Hematopoietic multipotent progenitor cell treated with erythropoietin and hydrocortisone succinate and interleukin-3 and kit ligand, for 6 days (in vitro differentiated cells): ENCODE measurements at regions not wholly inside any gene's neighbourhood (a gene's known extent, or its start where the extent isn't known, plus 50 kb on each side); places are given as distances from the start of the nearest gene placed in this dataset.
A peak's percentile ranks its signal among the peaks of the same experiment; 100 is the strongest.

Experiments
- DNase-seq: peaks from one replicate; pipeline ENCODE4 v3.0.0-alpha.2; 2015

DNA sequence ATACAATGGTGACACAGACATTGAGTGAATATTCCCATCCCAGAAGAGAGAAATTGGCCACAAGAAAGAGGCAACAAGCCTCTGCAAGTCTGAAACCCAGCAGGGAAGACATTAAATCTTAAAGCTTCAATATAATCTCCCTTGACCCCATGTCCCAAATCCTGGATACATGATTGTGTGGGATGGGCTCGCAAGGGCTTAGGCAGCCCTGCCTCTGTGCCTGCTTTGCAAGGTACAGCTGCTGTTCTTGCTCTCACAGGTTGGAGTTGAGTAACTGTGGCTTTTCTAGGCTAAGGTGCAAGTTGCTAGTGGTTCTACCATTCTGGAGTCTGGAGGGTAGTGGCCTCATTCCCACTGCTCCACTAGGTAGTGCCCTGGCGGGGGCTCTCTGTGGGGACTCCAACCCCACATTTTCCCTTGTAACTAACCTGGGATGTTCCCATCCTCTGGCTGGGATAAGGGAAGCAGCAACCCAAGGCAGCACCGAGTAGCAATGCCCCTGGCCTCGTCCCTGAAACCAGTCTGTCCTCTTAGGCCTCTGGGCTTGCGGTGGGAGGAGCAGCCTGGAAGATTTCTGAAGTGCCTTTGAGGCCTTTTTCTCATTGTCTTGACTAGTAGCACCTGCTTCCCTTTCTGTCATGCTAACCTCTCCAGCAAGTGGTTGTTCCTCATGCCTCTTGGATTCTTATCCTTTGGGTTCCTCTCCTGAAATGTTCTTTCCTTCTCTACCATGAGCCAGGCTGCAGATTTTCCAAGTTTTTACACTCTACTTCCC is 90.0 kb downstream of the FAM174B start:
- DNase-seq = no peak

DNA sequence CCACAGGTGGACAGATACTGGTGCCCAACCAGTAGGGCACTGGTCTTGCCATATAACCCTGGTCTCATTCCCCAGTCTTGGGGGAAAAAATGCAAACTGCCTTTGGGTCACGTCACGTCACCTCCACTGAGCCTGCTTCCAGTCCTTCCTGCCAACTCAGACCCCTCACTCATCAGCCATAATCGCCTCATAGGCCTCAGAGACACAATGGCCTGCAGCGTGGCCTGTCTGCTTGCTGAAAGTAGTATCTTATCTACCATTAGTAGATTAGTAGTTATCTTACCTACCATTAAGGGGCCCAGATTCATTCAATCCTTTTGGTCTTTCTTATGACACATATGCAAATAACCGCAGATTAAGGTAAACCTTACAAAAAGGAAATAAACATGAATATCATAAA is 93.8 kb downstream of the FAM174B start:
- no peak for DNase-seq

DNA sequence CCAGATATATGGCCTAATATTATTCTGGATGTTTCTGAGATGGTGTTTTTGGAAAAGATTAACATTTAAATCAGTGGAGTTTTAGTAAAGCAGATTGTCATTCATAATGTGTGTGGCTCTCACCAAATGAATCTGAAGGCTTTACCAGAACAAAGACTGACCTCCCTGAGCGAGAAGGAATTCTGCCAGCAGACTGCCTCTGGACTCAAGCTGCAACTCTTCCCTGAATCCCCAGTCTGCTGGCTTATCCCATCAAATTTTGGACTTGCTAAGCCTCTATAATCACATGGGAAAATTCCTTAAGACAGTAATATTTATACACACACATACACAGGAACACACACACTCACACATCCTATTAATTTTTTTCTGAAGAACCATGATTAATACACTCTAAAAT is 102.3 kb downstream of the FAM174B start:
- no peak for DNase-seq

DNA sequence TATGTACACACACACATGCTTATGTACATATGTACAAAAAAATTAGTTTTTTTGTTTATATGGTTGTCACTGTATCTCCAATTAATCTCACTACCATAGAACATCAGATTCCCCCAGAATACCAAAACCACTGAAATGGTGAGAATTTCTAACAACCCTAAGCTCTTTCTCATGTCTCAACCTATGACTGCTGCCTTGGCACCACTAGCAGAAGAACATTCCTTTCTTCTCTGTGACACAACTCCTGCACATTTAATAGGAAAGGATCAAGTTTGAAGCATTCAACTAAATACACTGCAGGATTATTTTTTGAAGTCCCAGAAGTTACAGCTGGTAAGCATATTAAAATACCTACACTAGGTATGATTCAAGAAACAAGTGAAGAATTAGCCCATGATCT is 109.6 kb downstream of the FAM174B start:
- no peak for DNase-seq

DNA sequence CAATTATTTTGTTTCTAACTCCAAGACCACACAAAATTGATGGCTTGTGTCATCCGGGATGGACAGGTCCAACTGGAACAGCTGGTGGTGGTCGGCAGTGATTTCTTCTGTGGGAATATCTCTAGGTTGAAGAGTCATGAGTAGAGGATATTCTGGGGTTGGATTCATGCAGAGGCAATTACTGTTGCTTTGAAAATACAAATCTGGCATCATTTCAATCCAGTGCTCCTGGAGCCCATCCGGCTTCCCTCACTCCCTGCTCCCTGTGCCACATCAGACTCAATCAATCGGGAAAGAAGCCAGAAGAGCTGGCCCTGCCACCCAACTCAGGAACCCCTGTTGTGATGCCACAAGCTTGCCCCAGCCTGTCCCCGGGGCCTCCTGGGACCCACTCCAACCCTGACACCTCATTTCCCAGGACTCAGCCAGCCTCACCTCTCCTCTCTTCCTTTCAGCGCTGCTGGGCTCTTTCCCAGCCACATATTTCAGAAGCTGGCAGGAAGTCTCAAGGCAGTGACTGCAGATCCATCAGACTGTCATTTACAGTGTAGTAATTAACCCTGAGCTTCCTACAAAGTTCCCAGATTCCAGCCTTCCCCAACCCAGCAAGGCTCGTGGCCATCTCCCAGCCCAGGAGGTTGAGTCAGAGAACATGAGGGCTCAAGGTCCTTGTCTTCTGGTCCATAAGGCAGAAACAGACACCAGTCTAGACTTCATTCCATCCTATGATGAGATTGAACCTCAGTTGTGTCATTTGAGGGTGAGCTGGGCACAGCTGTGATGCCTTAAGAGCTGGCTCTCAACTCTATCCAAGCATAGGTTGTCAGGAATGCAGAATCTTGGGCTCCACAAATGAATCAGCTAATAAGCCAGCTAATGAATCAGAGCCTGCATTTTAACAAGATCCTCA is 114.0 kb downstream of the FAM174B start:
- no peak for DNase-seq

DNA sequence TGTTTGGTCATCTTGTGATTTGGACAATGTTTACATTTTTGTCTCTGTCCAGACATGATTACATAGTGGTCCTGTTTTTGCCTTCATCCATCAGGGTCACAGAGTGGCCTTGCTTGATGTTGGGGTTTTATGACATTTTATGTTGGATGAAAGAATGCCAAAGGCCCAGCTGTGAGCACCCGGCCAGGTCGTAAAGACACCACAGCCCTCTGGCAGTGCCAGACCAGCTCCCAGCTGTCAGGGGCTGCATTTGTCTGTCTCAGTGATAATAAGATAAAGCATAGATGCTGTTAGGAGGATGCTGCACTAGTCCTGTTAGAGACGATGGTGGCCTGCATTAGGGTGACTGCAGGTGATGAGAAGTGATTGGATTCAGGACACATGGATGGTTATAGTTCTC is 117.5 kb downstream of the FAM174B start:
- no peak for DNase-seq

DNA sequence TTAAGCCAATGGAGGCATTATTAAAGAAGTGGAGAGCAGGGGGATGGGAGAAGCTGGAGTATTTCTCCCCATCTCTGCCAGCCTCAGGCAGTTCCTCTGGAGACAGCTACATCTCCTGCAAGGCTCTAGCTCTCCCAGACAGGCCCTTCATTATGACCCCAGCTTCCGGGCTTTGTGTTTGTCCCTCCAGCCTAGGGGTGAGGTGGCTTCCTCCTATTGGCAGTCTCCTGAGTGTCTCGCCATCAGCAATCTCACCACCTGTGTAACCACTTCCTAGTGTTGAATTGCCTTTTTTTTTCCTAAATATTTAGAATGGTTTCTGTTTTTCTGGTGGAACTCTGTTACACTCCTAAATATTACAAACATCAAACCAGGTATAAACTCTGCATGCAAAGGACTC is 122.3 kb downstream of the FAM174B start:
- DNase-seq = no peak

DNA sequence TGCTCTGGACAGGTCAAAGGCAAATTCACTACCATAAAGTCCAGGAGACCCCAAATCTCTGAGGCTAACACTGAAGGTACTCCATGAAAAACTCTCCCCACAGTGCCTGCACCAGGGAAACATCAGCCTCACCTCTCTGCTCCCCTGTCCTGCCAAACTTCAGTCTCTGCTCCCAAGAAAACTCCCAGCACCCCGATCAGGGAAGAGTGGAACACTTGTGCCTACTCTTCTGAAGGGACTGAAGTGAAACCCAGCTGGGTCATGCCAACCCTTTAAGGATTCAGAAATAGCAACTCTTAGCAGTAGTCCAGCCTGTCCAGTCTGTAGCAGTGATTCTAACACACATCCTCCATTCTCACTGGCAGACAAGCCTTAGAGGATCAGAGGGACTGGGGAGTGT is 124.2 kb downstream of the FAM174B start:
- DNase-seq = no peak

DNA sequence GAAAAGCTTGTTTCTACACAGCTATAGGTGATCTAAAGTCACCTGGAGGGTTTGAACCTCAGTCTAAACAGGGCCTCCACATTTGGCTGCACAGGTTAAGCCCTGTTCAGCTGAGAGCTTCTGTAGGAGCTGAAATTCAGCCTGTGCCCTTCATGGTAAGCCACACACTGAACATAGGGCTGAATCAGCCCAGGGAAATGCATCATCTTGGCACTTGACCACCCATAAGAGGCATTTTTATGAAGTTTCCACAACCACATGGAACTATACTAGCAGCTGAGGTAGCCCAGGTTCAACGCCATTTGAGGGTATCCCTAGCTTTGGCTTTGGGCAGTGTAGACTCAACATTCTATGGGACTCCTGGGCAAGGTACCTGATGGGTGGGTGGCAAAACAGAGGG is 126.8 kb downstream of the FAM174B start:
- DNase-seq = no peak

DNA sequence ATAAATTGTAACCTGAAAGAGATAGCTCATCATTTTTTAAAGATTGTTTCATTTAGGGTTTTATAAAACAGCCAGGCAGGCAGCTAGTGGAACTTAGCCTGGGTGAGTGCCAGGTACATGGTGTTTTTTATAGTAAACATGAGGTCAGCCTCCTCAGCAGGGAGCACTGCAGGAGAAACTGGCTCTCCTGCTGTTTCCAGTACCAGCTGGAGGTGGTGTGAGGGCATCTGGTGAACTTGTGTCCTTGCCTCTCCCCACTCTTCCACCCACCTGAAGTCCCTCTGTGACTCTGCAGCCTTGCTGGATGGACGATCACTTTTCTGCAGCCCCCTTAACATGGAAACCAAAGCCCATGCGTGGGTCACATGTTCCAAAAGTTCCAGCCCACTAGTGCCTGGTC is 128.4 kb downstream of the FAM174B start:
- DNase-seq = no peak

DNA sequence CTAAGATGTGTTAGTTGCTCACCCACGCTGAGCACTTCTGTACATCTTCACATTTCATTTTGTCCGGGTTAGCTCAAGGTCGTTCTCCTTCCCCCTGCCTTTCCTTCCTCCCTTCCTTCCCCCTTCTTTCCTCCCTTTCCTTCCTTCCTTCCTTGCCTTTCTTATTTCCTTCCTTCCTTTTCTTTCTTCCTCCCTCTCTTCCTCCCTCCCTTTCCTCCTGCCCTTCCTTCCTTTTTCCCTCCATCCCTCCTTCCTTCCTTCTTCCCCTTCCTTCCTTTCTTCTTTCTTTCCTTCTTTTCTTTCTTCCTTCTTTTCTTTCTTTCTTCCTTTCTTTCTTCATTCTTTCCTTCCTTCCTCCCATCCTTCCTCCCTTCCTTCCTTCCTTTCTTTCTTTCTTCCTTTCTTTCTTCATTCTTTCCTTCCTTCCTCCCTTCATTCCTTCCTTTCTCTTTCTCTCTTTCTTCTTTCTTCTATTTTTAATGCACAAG is 129.8 kb downstream of the FAM174B start:
- DNase-seq = no peak

DNA sequence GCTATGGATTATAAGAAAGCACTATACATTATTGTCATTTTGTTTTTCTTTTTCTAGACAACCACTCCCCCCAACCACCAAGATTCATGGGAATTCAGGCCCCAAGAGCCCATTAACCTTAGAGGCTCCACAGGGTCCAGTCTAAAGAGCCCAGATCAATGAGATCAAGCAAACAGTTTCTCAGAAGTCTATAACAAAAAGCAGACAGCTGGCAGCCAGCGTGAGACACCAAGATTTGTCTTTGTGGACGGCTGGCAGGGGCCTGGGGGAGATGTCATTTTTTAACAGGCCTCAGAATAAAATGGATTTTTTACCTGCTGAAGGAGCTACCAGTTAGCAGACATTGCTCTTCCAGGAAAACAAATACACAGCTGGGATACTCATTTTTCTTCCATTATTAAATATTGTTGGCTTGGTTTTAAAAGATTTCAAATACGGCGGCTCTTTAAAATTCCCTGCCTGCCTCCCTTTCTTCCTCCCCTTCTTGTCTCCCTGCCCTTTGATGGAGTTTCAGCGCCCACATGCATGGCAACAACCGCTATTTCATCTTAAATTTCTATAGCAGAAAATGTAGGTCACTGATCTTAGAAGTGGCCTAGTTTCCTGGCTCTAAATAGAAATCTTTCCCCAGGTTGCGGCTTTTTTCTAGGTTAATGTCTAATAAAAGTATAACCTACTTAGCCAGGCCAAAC is 130.6 kb downstream of the FAM174B start:
- DNase-seq = no peak

DNA sequence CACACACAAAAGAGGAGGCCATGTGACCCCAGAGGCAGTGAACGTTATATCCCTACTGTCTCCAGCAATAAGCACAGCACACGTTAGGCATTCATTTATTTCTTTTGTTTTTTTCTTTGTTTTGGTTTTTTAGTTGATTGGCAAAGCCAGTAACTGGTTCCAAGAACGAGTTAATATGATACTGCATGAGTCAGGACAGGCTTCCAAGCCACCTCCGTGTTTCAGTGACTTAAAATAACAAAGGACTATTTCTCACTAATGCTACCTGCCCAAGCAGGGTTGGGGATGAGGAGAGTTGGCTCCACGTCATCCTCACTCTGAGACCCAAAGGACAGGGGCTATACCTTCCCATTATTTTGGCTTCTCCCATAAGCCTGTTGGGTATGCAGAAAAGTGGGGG is 130.5 kb downstream of the ST8SIA2 start:
- no peak for DNase-seq

DNA sequence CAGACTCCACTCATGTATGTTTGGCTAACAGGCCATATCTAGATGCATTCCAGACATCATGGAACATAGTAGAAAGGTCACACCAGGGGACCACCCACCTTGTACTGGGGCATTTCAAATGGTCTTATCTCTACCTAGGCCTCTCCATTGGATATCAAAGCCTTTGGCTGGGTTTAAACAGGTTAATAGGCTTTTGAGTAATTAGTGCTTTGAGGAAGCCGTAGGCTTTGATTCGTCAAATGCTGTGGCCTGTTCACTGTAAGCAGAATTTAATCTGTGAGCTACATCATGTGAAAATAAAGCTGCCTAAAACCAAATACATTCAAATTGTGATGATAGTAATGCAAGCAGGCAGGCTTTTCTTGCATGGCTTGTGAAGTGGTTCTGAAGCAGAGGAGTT is 129.5 kb downstream of the ST8SIA2 start:
- no peak for DNase-seq

DNA sequence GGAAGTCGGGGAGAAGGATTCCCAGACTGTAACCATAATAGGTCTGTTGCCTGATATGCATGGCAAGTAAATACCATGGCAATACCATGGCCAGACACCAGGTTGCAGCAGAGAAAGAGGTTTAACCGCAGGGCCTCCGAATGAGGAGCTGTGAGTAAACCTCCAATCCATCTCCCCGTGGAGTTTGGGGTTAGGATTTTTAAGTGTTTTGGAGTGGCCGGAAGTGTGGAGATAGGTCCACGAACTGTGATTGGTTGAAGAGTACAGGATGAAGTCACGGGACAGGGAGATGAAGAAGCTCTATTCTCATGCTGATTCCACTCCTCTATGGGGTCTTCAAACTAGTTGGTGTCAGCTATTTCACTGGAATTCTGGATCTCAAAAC is 127.9 kb downstream of the ST8SIA2 start:
- peak; percentile 80 for DNase-seq

DNA sequence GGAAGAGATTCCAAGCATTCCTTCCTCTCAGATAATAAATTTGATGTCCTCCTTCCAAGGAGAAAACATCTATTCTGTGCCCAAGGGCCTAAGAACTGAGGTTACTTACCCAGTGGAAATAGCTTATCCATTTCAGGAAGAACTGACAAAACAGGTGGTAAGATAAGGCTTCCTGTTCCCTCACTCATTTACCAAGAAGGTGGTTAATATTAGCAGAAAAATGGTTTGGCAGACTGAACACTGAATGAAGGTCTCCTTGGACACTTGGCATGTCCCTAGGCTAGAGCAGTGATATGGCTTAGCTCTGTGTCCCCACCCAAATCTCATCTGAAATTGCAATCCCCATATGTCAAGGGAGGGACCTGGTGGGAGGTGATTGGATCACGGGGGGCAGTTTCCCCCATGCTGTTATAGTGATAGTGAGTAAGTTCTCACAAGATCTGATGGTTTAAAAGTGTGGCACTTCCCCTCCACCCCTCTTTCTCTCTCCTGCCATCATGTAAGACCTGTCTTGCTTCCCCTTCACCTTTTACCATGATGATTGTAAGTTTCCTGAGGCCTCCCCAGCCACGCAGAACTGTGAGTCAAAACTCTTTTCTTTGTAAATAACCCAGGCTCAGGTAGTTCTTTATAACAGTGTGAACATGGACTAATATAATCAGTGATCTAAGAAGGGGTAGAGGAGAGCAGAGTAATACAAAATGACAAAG is 127.4 kb downstream of the ST8SIA2 start:
- no peak for DNase-seq

DNA sequence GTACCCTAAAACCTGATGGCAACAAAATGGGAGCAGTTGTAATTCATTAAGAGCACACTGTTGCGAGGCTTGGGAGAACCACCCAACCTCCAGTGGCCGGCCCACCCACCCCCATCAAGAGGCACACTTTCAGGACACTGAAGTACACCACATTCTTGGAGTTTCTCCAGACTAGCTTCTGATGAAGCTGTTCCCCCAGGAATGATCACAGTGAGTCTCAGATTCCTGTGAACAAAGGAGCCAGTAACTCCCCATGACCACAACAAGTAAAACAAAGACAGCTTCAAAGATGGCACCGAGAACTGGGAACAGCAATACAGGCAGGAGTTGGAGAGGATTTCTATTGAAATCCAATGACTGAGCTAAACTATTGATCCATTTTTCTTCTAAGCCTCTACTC is 126.0 kb downstream of the ST8SIA2 start:
- no peak for DNase-seq
